ENCODE measurements at regions not wholly inside any gene's neighbourhood (a gene's known extent, or its start where the extent isn't known, plus 50 kb on each side); places are given as distances from the start of the nearest gene placed in this dataset.
"Not testable (repeated sequence)": the region's sequence is repeated elsewhere in the genome, so short reads cannot be mapped to it uniquely, and the experiment has no call there.

GRCh38 chr16:22710326-22710725, 103.6 kb upstream of the HS3ST2 start:
- Histone ChIP-seq H3K36me3 (no peaks in the 10 kb centered on the region), H3K4me3 (no peak overlapping the region), H3K4me1 (ENCODE audit: control insufficient read depth in 1 of 2, low read depth in 2 of 2) (peaks cover 0 to 14% of the 10 kb centered on the region in 2 donors), H3K9me3 (peaks cover 10% of the 10 kb centered on the region), H3K27ac (no peak overlapping the region), H3K27me3 (replicated peaks; ENCODE audit: insufficient read depth) (no peaks in the 10 kb centered on the region)
- no peak for TF ChIP-seq CTCF (IDR thresholded peaks at IDR 0.05)
- ATAC-seq (ENCODE audit: insufficient number of reproducible peaks, low FRiP score, low read depth): no peak
- DNase-seq (ENCODE audit: low spot score): no peak

- H3K27ac ChIP-seq: no peak overlapping the region
- no peaks in the 10 kb centered on the region for H3K4me1 ChIP-seq (ENCODE audit: control insufficient read depth in 1 of 2, low read depth in 2 of 2)
- no peak overlapping the region for H3K4me3 ChIP-seq
- H3K36me3 ChIP-seq: no peaks in the 10 kb centered on the region
- TF ChIP-seq CTCF (IDR thresholded peaks at IDR 0.05): no peak
- DNase-seq (ENCODE audit: low spot score): no peak
- no peak for ATAC-seq (ENCODE audit: insufficient number of reproducible peaks, low FRiP score, low read depth)
- no peaks in the 10 kb centered on the region for H3K27me3 ChIP-seq (replicated peaks; ENCODE audit: insufficient read depth)
- peaks cover 10% of the 10 kb centered on the region for H3K9me3 ChIP-seq
Observed at GRCh38 chr16:22711847-22712246, 102.1 kb upstream of the HS3ST2 start.

- no peaks in the 10 kb centered on the region for H3K4me1 ChIP-seq (ENCODE audit: control insufficient read depth in 1 of 2, low read depth in 2 of 2)
- no peak overlapping the region for H3K27ac ChIP-seq
- H3K4me3 ChIP-seq: no peak overlapping the region
- peaks cover 10% of the 10 kb centered on the region for H3K9me3 ChIP-seq
- H3K27me3 ChIP-seq (replicated peaks; ENCODE audit: insufficient read depth): no peaks in the 10 kb centered on the region
- no peaks in the 10 kb centered on the region for H3K36me3 ChIP-seq
- ATAC-seq (ENCODE audit: insufficient number of reproducible peaks, low FRiP score, low read depth) (no peak), DNase-seq (ENCODE audit: low spot score) (no peak)
- no peak for TF ChIP-seq CTCF (IDR thresholded peaks at IDR 0.05)
Observed at GRCh38 chr16:22712471-22712870, 101.5 kb upstream of the HS3ST2 start.

- ATAC-seq (ENCODE audit: insufficient number of reproducible peaks, low FRiP score, low read depth); DNase-seq (ENCODE audit: low spot score); H3K27me3 ChIP-seq (replicated peaks; ENCODE audit: insufficient read depth); H3K4me1 ChIP-seq (ENCODE audit: control insufficient read depth in 1 of 2, low read depth in 2 of 2); H3K36me3 ChIP-seq; H3K27ac ChIP-seq; H3K9me3 ChIP-seq; H3K4me3 ChIP-seq: not testable (repeated sequence)
Observed at GRCh38 chr16:22718598-22718997, 95.4 kb upstream of the HS3ST2 start.

- no peak for TF ChIP-seq CTCF (IDR thresholded peaks at IDR 0.05)
- H3K27me3 ChIP-seq (replicated peaks; ENCODE audit: insufficient read depth): no peaks in the 10 kb centered on the region
- no peak overlapping the region for H3K4me3 ChIP-seq
- H3K36me3 ChIP-seq: no peaks in the 10 kb centered on the region
- no peak for DNase-seq (ENCODE audit: low spot score)
- no peaks in the 10 kb centered on the region for H3K4me1 ChIP-seq (ENCODE audit: control insufficient read depth in 1 of 2, low read depth in 2 of 2)
- ATAC-seq (ENCODE audit: insufficient number of reproducible peaks, low FRiP score, low read depth): no peak
- no peak overlapping the region for H3K27ac ChIP-seq
- no peaks in the 10 kb centered on the region for H3K9me3 ChIP-seq
Observed at GRCh38 chr16:22719945-22720344, 94.0 kb upstream of the HS3ST2 start.

GRCh38 chr16:22721511-22722100, 92.4 kb upstream of the HS3ST2 start:
- no peaks in the 10 kb centered on the region for H3K9me3 ChIP-seq
- no peaks in the 10 kb centered on the region for H3K36me3 ChIP-seq
- no peak overlapping the region for H3K27ac ChIP-seq
- no peaks in the 10 kb centered on the region for H3K4me1 ChIP-seq (ENCODE audit: control insufficient read depth in 1 of 2, low read depth in 2 of 2)
- ATAC-seq (ENCODE audit: insufficient number of reproducible peaks, low FRiP score, low read depth): no peak
- TF ChIP-seq CTCF (IDR thresholded peaks at IDR 0.05): no peak
- no peak for DNase-seq (ENCODE audit: low spot score)
- no peaks in the 10 kb centered on the region for H3K27me3 ChIP-seq (replicated peaks; ENCODE audit: insufficient read depth)
- no peak overlapping the region for H3K4me3 ChIP-seq

- H3K36me3 ChIP-seq; DNase-seq (ENCODE audit: low spot score); H3K4me1 ChIP-seq (ENCODE audit: control insufficient read depth in 1 of 2, low read depth in 2 of 2); ATAC-seq (ENCODE audit: insufficient number of reproducible peaks, low FRiP score, low read depth); H3K9me3 ChIP-seq; H3K4me3 ChIP-seq; H3K27me3 ChIP-seq (replicated peaks; ENCODE audit: insufficient read depth); H3K27ac ChIP-seq: not testable (repeated sequence)
Observed at GRCh38 chr16:22722551-22723541, 91.1 kb upstream of the HS3ST2 start.

All from thoracic aorta (tissue), 2 donors.